HL-60 (cell line): ENCODE measurements at regions not wholly inside any gene's neighbourhood (a gene's known extent, or its start where the extent isn't known, plus 50 kb on each side); places are given as distances from the start of the nearest gene placed in this dataset.

Experiments used
- DNase-seq, 2 experiments: peaks; one replicate each; pipeline ENCODE4 v3.0.0-alpha.2; 2010 to 2020; ENCODE audit warnings: low read depth in 1 of 2, low spot score in 1 of 2
- H3K27ac ChIP-seq: fragments of 250-450 bp; sonication (Bioruptor Pico); replicated peaks from 2 replicates; pipeline ENCODE4 v1.5.1; 2020; ENCODE audit warnings: mild to moderate bottlenecking, moderate library complexity
- H3K27me3 ChIP-seq: fragments of 250-450 bp; sonication (Bioruptor Pico); 2 replicates; pipeline ENCODE4 v1.5.1; 2021; ENCODE audit warnings: mild to moderate bottlenecking, moderate library complexity; ENCODE audit not compliant: insufficient read depth, poor library complexity, severe bottlenecking
- H3K4me3 ChIP-seq: replicated peaks from 2 replicates; pipeline ENCODE4 v1.5.1; 2011; ENCODE audit warnings: mild to moderate bottlenecking, control low read depth, low read length; ENCODE audit not compliant: insufficient read depth
- GABPA ChIP-seq: IDR thresholded peaks from 2 replicates; pipeline ENCODE4 v1.6.1; 2012; ENCODE audit warnings: low read depth
- POLR2AphosphoS5 ChIP-seq: IDR thresholded peaks from 2 replicates; pipeline ENCODE4 v1.6.1; 2012; ENCODE audit warnings: low read depth
- SPI1 ChIP-seq: IDR thresholded peaks from 2 replicates; pipeline ENCODE4 v1.6.1; 2012; ENCODE audit warnings: low read depth, mild to moderate bottlenecking, borderline replicate concordance
- TF ChIP-seq, protein P1 (sequence below): IDR thresholded peaks from 2 replicates; pipeline ENCODE4 v1.6.1; 2012; ENCODE audit warnings: low read depth; ENCODE audit not compliant: insufficient replicate concordance
- TF ChIP-seq, protein P2 (sequence below): IDR thresholded peaks from one replicate; pipeline ENCODE4 v1.5.1; 2011; ENCODE audit warnings: low read length, control low read depth, inconsistent platforms; ENCODE audit not compliant: insufficient read depth

DNA sequence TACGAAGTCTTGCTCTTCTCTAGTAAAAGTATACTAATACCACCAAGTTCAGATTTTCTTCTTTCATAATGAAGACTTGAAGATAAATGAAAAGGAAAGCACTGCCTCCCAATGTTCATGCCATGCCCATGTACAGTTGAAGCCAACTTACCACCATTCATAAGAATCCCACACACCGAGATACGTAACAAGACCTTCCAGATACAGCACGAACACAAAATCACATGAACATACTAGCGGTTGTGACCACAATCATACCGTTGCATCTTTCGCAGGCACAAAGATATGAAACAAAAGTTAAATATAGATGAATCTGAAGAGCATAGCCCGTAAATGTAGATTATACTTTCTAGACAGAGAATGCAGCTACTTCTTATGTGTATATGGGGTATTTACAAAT, 412.5 kb downstream of the CBLN4 start:
- TF ChIP-seq, protein P1, sequence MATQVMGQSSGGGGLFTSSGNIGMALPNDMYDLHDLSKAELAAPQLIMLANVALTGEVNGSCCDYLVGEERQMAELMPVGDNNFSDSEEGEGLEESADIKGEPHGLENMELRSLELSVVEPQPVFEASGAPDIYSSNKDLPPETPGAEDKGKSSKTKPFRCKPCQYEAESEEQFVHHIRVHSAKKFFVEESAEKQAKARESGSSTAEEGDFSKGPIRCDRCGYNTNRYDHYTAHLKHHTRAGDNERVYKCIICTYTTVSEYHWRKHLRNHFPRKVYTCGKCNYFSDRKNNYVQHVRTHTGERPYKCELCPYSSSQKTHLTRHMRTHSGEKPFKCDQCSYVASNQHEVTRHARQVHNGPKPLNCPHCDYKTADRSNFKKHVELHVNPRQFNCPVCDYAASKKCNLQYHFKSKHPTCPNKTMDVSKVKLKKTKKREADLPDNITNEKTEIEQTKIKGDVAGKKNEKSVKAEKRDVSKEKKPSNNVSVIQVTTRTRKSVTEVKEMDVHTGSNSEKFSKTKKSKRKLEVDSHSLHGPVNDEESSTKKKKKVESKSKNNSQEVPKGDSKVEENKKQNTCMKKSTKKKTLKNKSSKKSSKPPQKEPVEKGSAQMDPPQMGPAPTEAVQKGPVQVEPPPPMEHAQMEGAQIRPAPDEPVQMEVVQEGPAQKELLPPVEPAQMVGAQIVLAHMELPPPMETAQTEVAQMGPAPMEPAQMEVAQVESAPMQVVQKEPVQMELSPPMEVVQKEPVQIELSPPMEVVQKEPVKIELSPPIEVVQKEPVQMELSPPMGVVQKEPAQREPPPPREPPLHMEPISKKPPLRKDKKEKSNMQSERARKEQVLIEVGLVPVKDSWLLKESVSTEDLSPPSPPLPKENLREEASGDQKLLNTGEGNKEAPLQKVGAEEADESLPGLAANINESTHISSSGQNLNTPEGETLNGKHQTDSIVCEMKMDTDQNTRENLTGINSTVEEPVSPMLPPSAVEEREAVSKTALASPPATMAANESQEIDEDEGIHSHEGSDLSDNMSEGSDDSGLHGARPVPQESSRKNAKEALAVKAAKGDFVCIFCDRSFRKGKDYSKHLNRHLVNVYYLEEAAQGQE = no peak
- TF ChIP-seq POLR2AphosphoS5 = no peak
- no peak for TF ChIP-seq GABPA
- TF ChIP-seq, protein P2, sequence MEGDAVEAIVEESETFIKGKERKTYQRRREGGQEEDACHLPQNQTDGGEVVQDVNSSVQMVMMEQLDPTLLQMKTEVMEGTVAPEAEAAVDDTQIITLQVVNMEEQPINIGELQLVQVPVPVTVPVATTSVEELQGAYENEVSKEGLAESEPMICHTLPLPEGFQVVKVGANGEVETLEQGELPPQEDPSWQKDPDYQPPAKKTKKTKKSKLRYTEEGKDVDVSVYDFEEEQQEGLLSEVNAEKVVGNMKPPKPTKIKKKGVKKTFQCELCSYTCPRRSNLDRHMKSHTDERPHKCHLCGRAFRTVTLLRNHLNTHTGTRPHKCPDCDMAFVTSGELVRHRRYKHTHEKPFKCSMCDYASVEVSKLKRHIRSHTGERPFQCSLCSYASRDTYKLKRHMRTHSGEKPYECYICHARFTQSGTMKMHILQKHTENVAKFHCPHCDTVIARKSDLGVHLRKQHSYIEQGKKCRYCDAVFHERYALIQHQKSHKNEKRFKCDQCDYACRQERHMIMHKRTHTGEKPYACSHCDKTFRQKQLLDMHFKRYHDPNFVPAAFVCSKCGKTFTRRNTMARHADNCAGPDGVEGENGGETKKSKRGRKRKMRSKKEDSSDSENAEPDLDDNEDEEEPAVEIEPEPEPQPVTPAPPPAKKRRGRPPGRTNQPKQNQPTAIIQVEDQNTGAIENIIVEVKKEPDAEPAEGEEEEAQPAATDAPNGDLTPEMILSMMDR = no peak
- no peak for TF ChIP-seq SPI1
- DNase-seq = no peak

DNA sequence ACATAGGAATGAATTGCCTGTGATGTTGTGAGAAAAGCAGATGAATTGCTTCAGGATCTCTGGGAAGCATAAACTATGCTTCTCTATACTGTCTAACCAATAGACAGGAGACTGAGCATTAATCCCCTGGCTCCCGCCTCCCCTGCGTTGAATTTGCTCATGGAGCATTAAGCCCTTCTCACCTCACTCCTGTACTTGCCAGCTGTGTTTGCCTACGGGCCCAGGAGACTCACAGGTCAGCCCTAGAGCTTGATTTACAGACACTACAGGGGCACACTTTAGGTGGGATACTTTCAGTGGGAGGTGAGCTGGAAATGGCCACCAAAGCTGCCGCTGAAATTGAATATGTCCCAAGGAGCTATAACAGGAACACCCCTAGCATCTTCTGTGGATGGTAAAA, 418.7 kb downstream of the CBLN4 start:
- H3K27ac ChIP-seq = no peak overlapping the region
- H3K27me3 ChIP-seq = peaks cover under 1% of the 10 kb centered on the region
- TF ChIP-seq, protein P2 = no peak
- TF ChIP-seq SPI1 (no peak), GABPA (no peak), POLR2AphosphoS5 (no peak)
- TF ChIP-seq, protein P1 = no peak
- DNase-seq = no peak
- H3K4me3 ChIP-seq = no peak overlapping the region

More for the DNA sequence above, 412.5 kb downstream of the CBLN4 start:
- peaks cover 4% of the 10 kb centered on the region for H3K27me3 ChIP-seq
- no peak overlapping the region for H3K4me3 ChIP-seq
- no peak overlapping the region for H3K27ac ChIP-seq

DNA sequence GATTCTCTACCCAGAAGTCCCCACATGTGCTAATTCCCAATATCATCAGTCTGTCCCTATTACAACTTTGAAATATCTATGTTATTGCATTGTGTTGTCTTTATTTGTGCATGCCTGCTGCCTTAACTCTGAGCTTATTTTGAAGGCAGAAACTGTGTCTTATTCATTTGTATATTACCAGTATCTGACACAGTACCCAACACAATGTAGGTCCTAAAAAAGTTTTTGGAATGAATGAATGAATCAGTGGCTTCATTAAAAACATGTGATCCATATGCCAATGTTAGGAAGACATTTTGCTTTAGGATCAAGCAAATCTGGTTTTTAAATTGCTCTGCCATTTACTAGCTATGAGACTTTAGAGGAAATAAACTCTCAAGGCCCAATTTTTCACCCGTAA, 420.4 kb downstream of the CBLN4 start:
- H3K4me3 ChIP-seq = no peak overlapping the region
- no peaks in the 10 kb centered on the region for H3K27me3 ChIP-seq
- no peak overlapping the region for H3K27ac ChIP-seq
- TF ChIP-seq POLR2AphosphoS5 = no peak
- TF ChIP-seq, protein P1 = no peak
- no peak for TF ChIP-seq GABPA
- no peak for TF ChIP-seq SPI1
- TF ChIP-seq, protein P2 = no peak
- DNase-seq = no peak
